BJ (cell line): ENCODE measurements at regions not wholly inside any gene's neighbourhood (a gene's known extent, or its start where the extent isn't known, plus 50 kb on each side); places are given as distances from the start of the nearest gene placed in this dataset.

Experiments
- CTCF ChIA-PET: fragments of 350-600 bp; formaldehyde crosslinking; extraction: SDS; loops from one replicate; lab custom pipeline; 2021; ENCODE audit warnings: antibody characterized with exemption, inconsistent platforms; lab: Yijun Ruan, JAX
- POLR2A ChIA-PET: fragments of 300-600 bp; sonication (Branson Sonifier 250); formaldehyde crosslinking; extraction: SDS; loops from one replicate; lab custom pipeline; 2021; ENCODE audit warnings: antibody characterized with exemption; lab: Charles Lee
- DNase-seq: peaks from one replicate; pipeline ENCODE4 v3.0.0-alpha.2; 2011; ENCODE audit warnings: low read depth
- H3K27me3 ChIP-seq: 2 replicates; pipeline ENCODE4 v1.6.0; 2011; ENCODE audit warnings: low read length; ENCODE audit not compliant: control insufficient read depth, insufficient read depth
- H3K36me3 ChIP-seq: 2 replicates; pipeline ENCODE4 v1.5.1; 2011; ENCODE audit warnings: low read length; ENCODE audit not compliant: control insufficient read depth, insufficient read depth
- H3K4me3 ChIP-seq: 2 replicates; pipeline ENCODE4 v1.5.1; 2011; ENCODE audit warnings: low read depth, mild to moderate bottlenecking, control low read depth, low read length
- CTCF ChIP-seq: IDR thresholded peaks from 2 replicates; pipeline ENCODE4 v1.5.1; 2011; ENCODE audit warnings: low read depth, mild to moderate bottlenecking, control low read depth, inconsistent platforms, low read length, moderate library complexity; ENCODE audit not compliant: insufficient read depth

- Histone ChIP-seq H3K4me3 (no peak overlapping the region), H3K27me3 (no peaks in the 10 kb centered on the region), H3K36me3 (no peaks in the 10 kb centered on the region)
- ChIA-PET CTCF (no interaction called here), POLR2A (no interaction called here)
- TF ChIP-seq CTCF, result no peak
- no peak for DNase-seq
Observed at GRCh38 chr5:18095061-18095460, 460.8 kb downstream of the TAF11L14 start.

GRCh38 chr5:18097817-18098216, 463.6 kb downstream of the TAF11L14 start:
- Histone ChIP-seq H3K36me3 (no peaks in the 10 kb centered on the region), H3K27me3 (no peaks in the 10 kb centered on the region), H3K4me3 (no peak overlapping the region)
- no peak for DNase-seq
- POLR2A ChIA-PET, result no interaction called here
- CTCF ChIA-PET, result no interaction called here
- TF ChIP-seq CTCF, result no peak

GRCh38 chr5:18098691-18099090, 464.4 kb downstream of the TAF11L14 start:
- Histone ChIP-seq H3K36me3 (no peaks in the 10 kb centered on the region), H3K27me3 (no peaks in the 10 kb centered on the region), H3K4me3 (no peak overlapping the region)
- ChIA-PET POLR2A (no interaction called here), CTCF (no interaction called here)
- no peak for TF ChIP-seq CTCF
- no peak for DNase-seq

GRCh38 chr5:18099261-18099660, 465.0 kb downstream of the TAF11L14 start:
- Histone ChIP-seq H3K27me3 (no peaks in the 10 kb centered on the region), H3K4me3 (no peak overlapping the region), H3K36me3 (no peaks in the 10 kb centered on the region)
- TF ChIP-seq CTCF, result no peak
- POLR2A ChIA-PET, result no interaction called here
- CTCF ChIA-PET, result no interaction called here
- no peak for DNase-seq

- H3K4me3 ChIP-seq, result no peak overlapping the region
- POLR2A ChIA-PET, result no interaction called here
- CTCF ChIA-PET, result no interaction called here
- H3K36me3 ChIP-seq, result no peaks in the 10 kb centered on the region
- DNase-seq, result no peak
- H3K27me3 ChIP-seq, result no peaks in the 10 kb centered on the region
- TF ChIP-seq CTCF, result no peak
Observed at GRCh38 chr5:18101532-18101931, 467.3 kb downstream of the TAF11L14 start.
